ENCODE measurements at regions not wholly inside any gene's neighbourhood (a gene's known extent, or its start where the extent isn't known, plus 50 kb on each side); places are given as distances from the start of the nearest gene placed in this dataset.
A peak's percentile ranks its signal among the peaks of the same experiment; 100 is the strongest.
"Not testable (repeated sequence)": the region's sequence is repeated elsewhere in the genome, so short reads cannot be mapped to it uniquely, and the experiment has no call there.

DNA sequence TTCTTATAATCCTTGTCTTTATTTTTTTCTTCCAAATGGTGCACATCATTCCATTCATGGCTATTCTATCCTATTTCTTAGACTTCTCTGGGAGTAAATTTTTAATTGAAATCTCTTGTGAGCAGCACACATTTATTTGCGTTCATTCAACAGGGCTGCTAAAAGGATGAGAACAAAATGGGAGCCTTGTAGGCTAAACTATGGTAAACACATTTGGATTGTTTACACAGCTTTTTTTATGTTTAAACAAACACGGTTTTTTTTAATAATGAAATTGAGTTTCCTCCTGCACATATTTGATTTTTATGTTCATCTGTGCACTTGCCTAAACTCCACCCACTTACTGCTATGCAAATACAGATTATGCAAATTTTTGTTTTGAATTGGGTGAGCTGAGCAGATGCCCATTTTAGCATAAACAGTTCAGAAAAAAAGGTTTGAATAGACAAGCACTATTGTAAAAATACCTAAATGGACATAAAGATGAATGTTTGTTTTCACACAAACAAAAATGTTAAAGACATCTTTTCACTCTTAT is 92.0 kb downstream of the OLIG3 start:
- no peak for ATAC-seq
- intact Hi-C loops (cut with DNase I, micrococcal nuclease): no loop called here
- no peak for DNase-seq

- ATAC-seq: no peak
- DNase-seq: no peak
- intact Hi-C loops (cut with DNase I, micrococcal nuclease): no loop called here
Observed at GRCh38 chr6:137401088-137401487, 93.1 kb downstream of the OLIG3 start.

GRCh38 chr6:137399881-137400443 is 94.2 kb downstream of the OLIG3 start:
- intact Hi-C loops (cut with DNase I, micrococcal nuclease): no loop called here
- DNase-seq (no peak), ATAC-seq (no peak)

GRCh38 chr6:137395316-137395715 is 98.9 kb downstream of the OLIG3 start:
- intact Hi-C loops (cut with DNase I, micrococcal nuclease): no loop called here
- ATAC-seq (no peak), DNase-seq (no peak)

DNA sequence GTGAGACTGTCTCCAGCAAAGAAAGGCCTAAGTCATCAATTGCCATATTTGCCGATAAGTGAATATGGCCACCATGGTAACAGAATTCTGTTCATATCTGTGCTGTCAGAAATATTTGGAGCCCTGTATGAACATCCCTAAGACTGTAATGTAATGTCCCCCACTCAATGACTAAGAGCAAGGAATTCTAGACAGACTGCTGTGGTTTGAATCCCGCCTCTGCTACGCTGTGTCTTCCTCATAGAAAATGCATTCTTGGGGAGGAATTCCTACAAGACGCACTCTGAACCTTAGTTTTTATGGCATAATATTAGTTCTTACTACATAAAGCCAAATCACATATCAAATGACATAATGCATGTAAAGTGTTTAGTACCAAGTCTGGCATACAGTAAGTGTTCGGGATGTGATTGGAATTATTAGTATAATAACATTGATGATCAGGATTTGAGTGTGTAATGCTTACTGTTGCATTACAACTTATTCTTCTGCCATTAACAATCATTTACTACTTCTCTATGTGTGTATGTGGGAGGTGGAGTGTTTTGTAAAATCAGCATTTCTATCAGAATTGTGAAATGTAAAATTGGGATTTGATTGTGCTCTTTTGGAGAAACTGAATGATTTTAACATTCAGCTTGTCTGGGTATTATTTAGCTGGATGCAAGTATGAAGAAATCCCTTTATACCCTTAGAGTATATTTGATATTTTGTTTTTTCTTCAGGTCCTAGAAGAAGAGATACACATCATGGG is 103.0 kb downstream of the OLIG3 start:
- intact Hi-C loops (cut with DNase I, micrococcal nuclease): no loop called here
- no peak for ATAC-seq
- no peak for DNase-seq

- intact Hi-C loops (cut with DNase I, micrococcal nuclease): no loop called here
Observed at GRCh38 chr6:137390334-137390733, 103.9 kb downstream of the OLIG3 start.

GRCh38 chr6:137389150-137389704 is 105.0 kb downstream of the OLIG3 start:
- intact Hi-C loops (cut with DNase I, micrococcal nuclease): no loop called here
- ATAC-seq: no peak
- peak in 1 of 2 donors; percentile 29 for DNase-seq

More at GRCh38 chr6:137390334-137390733, 103.9 kb downstream of the OLIG3 start:
- no peak for DNase-seq
- no peak for ATAC-seq

DNA sequence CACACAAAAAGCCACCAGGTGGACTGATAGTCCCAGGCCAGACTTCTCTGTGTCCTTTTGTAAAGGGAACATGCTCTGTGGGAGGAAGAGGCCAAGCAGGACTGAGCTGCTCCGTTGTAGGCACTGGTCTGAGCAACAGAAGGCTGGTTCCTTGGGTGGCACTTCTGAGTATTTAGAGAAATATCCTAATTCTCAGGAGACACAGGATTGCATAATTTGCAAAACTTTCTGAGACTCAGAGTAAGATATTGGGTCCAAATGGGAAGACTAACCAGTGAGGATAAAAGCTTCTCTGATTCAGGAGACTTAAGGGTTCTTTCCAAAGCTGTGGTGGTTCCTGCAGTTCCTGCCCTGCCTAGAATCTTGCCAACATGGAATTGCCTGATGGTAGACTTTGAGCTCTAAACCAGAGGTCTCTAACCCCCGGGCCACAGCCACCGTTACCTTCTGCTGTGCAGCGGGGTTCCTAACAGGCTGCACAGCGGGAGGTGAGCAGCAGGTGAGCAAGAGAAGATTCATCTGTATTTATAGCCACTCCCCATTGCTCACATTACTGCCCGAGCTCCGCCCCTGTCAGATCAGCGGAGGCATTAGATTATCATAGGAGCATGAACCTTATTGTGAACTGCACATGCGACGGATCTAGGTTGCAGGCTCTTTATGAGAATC is 107.0 kb downstream of the OLIG3 start:
- intact Hi-C loops (cut with DNase I, micrococcal nuclease): no loop called here
- DNase-seq (no peak), ATAC-seq (no peak)

DNA sequence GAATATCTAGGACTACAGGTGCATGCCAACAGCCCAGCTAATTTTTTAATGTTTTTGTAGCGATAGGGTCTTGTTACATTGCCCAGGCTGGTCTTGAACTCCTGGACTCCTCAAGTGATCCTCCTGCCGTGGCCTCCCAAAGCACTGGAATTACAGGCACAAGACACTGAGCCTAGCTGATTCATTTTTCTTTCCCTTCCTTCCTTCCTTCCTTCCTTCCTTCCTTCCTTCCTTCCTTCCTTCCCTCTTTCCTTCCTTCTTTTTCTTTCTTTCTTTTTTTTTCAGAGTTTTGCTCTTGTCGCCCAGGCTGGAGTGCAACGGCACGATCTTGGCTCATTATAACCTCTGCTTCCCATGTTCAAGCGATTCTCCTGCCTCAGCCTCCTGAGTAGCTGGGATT is 110.9 kb downstream of the OLIG3 start:
- DNase-seq; ATAC-seq; intact Hi-C loops (cut with DNase I, micrococcal nuclease): not testable (repeated sequence)

- intact Hi-C loops (cut with DNase I, micrococcal nuclease): no loop called here
- ATAC-seq (no peak), DNase-seq (no peak)
Observed at GRCh38 chr6:137378090-137378369, 116.2 kb downstream of the OLIG3 start.

DNA sequence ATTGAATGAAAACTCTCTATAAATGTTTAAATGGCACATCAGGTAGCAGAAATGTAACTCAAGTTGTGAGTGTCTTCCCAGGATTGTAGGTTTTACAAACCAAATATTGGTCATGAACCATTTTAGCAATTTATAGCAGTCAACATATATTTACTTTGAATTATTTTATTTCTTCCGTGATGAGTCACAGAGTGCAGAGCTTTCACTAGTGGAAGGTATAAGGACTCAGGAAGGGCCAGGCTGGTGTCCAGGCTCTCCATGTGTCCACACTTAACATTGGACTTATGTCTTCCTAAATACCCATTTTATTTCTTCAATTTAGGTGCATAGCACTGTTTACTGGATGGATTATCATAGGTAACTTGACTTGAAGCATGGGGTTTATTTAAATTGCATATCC is 120.9 kb downstream of the OLIG3 start:
- intact Hi-C loops (cut with DNase I, micrococcal nuclease): no loop called here
- DNase-seq (no peak), ATAC-seq (no peak)

DNA sequence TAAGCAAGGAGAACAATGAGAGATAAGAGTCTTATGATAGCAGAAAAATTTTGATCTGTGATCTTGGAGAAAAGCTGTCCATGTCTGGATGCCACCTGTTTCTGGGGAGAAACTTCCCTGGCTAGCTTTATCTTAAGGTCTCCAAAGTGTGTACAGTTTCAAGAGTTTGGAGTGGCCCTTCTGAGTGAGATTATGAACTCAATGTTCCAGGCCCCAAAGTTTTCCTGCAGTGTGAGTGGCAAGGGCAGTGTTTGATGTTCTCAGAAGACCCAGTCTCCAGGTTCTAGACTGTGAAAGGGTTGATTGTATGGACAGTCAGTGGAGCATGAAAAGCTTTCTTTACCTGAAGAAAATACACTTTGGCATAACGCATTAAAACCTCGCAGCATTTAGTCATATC is 121.7 kb downstream of the OLIG3 start:
- no peak for DNase-seq
- ATAC-seq: no peak

DNA sequence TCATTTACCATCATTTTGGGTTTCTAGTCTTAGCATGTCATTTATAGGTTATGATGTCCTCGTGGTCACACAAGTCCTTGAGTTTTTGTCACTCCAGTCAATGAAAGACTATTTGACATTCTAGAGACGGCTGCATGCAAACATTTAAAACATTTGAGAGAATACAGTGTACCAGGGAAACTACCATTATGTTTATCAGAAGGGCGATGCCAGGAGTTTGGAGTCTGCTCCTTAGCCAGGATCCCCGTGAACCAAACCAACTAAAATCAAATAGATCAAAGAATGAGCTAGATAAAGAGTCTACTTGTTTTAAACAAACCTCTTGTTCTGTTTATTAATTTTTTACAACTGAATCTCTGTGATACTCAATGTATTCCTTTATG is 122.6 kb downstream of the OLIG3 start:
- intact Hi-C loops (cut with DNase I, micrococcal nuclease): no loop called here
- no peak for ATAC-seq
- DNase-seq: no peak

More for the DNA sequence above, 121.7 kb downstream of the OLIG3 start:
- intact Hi-C loops (cut with DNase I, micrococcal nuclease): no loop called here

DNA sequence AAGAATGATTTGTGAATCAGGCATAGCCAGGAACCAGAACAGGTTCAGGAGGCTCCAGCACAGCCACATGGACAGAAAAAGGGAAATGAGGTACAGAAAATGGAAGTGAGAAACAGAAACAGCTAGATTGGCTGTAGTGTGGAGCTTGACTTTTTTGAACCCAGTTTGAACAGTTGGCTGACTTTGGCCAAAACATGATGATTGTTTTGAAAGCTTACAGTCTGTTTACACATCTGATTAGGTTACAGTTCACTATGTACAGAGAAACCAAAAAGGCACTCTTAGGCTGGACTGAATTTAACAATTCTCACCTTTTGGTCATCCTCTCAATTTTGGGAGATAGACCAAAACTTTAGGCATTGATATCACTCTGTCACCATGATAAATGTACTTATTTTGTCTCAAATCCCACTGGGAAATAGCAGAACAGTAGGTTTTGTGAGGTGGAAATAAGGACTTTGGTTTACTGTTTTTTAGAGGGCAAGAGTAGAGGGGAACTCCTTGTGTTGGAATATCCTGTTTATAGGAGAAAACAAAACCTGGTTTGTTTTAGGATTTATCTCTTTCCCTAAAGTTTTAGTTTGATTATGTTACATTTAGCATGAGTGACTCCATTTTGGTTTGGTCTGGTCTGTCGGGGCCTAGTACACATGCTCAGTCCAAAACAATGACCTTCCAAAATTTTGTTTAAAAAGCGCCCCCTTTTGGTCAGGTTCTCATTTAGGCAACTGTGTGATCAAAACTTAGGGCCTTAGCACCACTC is 123.1 kb downstream of the OLIG3 start:
- ATAC-seq (no peak), DNase-seq (no peak)
- intact Hi-C loops (cut with DNase I, micrococcal nuclease): no loop called here

DNA sequence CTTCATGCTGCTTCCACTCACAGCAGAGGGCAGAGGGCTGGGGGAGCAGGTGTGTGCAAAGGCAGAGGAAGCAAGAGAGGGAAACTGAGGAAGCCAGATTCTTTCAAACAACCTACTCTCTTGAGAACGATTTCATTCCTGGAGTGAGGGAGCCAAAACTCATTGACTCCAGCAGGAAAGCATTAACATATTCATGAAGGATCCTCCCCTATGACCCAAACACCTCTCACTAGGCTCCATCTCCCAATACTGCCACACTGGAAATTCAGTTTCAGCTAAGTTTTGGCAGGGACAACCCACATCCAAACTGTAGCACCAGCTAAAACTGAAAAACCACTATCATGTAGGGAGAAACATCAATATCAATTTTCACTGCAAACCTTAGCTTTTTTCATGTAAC is 125.1 kb downstream of the OLIG3 start:
- no peak for ATAC-seq
- no peak for DNase-seq
- intact Hi-C loops (cut with DNase I, micrococcal nuclease): no loop called here

DNA sequence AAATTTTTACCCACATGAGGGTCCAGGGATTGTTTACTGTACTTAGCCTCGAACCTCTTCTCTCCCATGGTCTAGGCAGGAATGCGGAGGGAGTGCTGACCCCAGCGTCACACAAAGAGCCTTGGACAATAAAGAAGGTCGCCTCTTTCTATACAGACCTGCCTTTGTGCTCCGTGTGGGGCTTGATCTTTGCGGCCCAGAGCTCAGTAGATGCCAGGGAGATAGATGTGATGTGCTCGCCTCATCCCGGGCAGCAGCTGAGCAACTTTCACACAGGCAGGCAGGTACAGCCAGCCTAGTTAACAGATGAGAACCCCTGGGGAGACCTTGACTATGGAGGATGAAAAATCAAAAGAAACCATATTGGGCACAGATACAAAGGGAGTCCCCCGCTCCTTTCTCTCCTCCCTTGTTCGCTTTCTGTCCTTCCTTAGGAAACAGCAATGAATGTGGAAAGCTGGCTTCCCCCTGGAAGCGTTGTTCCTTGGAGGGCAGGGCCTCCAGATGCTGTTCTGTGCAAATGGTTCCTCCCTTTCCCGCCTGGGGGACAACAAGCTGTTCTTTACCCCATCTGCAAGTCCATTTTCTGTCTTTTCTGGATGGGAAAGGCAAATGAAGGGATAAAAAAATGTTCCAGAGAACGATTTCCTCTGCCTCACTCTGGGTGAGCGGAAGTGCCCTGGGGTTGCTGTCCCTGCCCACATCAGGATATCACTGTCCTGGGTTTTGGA is 128.3 kb downstream of the OLIG3 start:
- ATAC-seq (no peak), DNase-seq (no peak)
- intact Hi-C loops (cut with DNase I, micrococcal nuclease): no loop called here

- ATAC-seq: no peak
- DNase-seq: no peak
- intact Hi-C loops (cut with DNase I, micrococcal nuclease): no loop called here
Observed at GRCh38 chr6:137363805-137364138, 130.4 kb downstream of the OLIG3 start.

- intact Hi-C loops (cut with DNase I, micrococcal nuclease): no loop called here
- no peak for ATAC-seq
- DNase-seq: no peak
Observed at GRCh38 chr6:137362878-137363804, 131.1 kb downstream of the OLIG3 start.
